Heart right ventricle (tissue), 16 donors: ENCODE measurements at regions not wholly inside any gene's neighbourhood (a gene's known extent, or its start where the extent isn't known, plus 50 kb on each side); places are given as distances from the start of the nearest gene placed in this dataset.

Experiments
- ATAC-seq, 8 donors: fragments of 200-7000 bp; cut with Tn5 transposase; one replicate each; pipeline ENCODE4 v1.9.1; 2020; ENCODE audit warnings: mild to moderate bottlenecking in 8 of 8, moderate library complexity in 8 of 8, moderate number of reproducible peaks in 1 of 8
- DNase-seq, 2 donors: peaks; one replicate each; pipeline ENCODE4 v3.0.0-alpha.2; 2020
- H3K27ac ChIP-seq, 10 donors: fragments of 200-600 bp; sonication (generic) in 2 of 10; one replicate each; pipeline versions ENCODE4 v1.5.0 to v1.8.0; 2020 to 2022; ENCODE audit warnings: mild to moderate bottlenecking in 3 of 10
- H3K27me3 ChIP-seq, 7 donors: fragments of 200-600 bp; one replicate each; pipeline ENCODE4 v1.8.0; 2021 to 2022; ENCODE audit warnings: mild to moderate bottlenecking in 2 of 7
- H3K36me3 ChIP-seq, 9 donors: fragments of 200-600 bp; sonication (generic) in 1 of 9; one replicate each; pipeline versions ENCODE4 v1.5.0 to v1.8.0; 2020 to 2022; ENCODE audit warnings: mild to moderate bottlenecking in 2 of 9
- H3K4me1 ChIP-seq, 9 donors: fragments of 200-600 bp; sonication (generic) in 1 of 9; one replicate each; pipeline versions ENCODE4 v1.5.0 to v1.8.0; 2020 to 2022; ENCODE audit warnings: mild to moderate bottlenecking in 4 of 9
- H3K4me3 ChIP-seq, 10 donors: fragments of 200-600 bp; sonication (generic) in 2 of 10; one replicate each; pipeline versions ENCODE4 v1.5.0 to v1.8.0; 2020 to 2022; ENCODE audit warnings: mild to moderate bottlenecking in 7 of 10, moderate library complexity in 2 of 10
- H3K9me3 ChIP-seq, 11 donors: fragments of 200-600 bp in 10 of 11; sonication (generic) in 2 of 11; one replicate each; pipeline versions ENCODE4 v1.5.0 to v1.8.0; 2013 to 2022; ENCODE audit warnings: mild to moderate bottlenecking in 2 of 11, control low read depth in 1 of 11, moderate library complexity in 1 of 11
- WGBS, 2 donors: extraction: QIAGEN DNeasy Blood & Tissue Kit; methylation state at CpG; one replicate each; pipeline ENCODE4 v1.1.7; 2013; ENCODE audit warnings: inconsistent platforms in 1 of 2; 5-methylcytosine and 5-hydroxymethylcytosine counted together
- intact Hi-C, 10 donors: fragments of 100-400 bp; cut with DNase I; formaldehyde crosslinking; loops; one replicate each; pipeline versions ENCODE4 v1.11.1 to v1.14.2; 2022
- TF ChIP-seq, protein P1 (sequence below), 9 donors: fragments of 200-600 bp; sonication (generic) in 2 of 9; IDR thresholded peaks; one replicate each; pipeline versions ENCODE4 v1.5.0 to v1.8.0; 2021 to 2022; ENCODE audit warnings: antibody characterized with exemption in 9 of 9, mild to moderate bottlenecking in 5 of 9, moderate library complexity in 1 of 9
- donor health status: Arrhythmogenic right ventricular cardiomyopathy.
- donor health status: ischemic (EF 13 %, LVEDD 7.1; RV severe dilation, severe dysfunction).
- donor health status: healthy with polysubstance abuse.
- donor health status: DM: no; HTN: yes; CAD: no.
- donor health status: DM: no; HTN: no; CAD: no.
- donor health status: ischemic (EF 25% LVEDD 6.9; RV normal size, moderate dysfunction).
- donor health status: ischemic (EF 25% LVEDD 5.7; RV mildly dilated, moderate dysfunction).
- donor health status: healthy.
- donor health status: DM: yes; HTN: yes; CAD: no.
- donor health status: Ischemic cardiomyopathy.
- donor health status: ischemic (EF 35%, LVEDD 5.7; RV mildly dilated, moderate dysfunction).
- donor health status: nonischemic (EF 11% LVEDD 7.7; RV severe dilation, severe dysfunction).
- donor health status: DM: yes; HTN: yes; CAD: no.
- donor health status: PGD.
- donor health status: ischemic (EF 29% LVEDD 5.4; RV normal size, mild dysfunction).
- donor health status: nonischemic (EF 23%, LVEDD 6.1; RV moderate dilation, normal function).

DNA sequence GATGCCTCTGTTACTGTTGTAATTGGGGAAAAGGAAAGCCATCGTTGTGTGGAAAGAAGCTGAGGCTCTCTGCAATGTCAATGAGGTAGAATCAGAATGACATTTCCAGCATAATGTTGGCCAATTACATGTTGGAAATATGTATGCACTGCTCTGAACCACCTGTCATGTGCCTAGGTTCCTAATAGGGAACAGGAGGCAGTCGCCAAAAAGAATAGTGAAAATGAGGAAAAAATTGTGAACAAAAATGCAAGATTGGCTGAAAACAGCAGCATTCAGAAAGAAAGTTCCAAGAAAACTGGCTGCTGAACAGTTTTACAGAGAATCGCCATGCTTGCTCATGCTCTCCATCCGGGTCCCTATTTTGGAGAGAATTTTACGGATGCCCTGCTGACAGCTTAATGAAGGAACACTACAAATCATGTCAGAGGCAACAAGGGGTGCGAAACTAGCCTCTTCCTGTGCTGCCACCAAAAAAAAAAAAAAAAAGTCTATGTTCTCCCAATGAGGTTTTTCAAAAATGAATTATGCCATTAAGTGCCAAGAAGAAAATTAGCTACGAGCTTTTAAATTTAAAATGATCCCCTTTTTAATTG, 305.9 kb upstream of the ARRDC4 start:
- no peak for DNase-seq
- TF ChIP-seq, protein P1, sequence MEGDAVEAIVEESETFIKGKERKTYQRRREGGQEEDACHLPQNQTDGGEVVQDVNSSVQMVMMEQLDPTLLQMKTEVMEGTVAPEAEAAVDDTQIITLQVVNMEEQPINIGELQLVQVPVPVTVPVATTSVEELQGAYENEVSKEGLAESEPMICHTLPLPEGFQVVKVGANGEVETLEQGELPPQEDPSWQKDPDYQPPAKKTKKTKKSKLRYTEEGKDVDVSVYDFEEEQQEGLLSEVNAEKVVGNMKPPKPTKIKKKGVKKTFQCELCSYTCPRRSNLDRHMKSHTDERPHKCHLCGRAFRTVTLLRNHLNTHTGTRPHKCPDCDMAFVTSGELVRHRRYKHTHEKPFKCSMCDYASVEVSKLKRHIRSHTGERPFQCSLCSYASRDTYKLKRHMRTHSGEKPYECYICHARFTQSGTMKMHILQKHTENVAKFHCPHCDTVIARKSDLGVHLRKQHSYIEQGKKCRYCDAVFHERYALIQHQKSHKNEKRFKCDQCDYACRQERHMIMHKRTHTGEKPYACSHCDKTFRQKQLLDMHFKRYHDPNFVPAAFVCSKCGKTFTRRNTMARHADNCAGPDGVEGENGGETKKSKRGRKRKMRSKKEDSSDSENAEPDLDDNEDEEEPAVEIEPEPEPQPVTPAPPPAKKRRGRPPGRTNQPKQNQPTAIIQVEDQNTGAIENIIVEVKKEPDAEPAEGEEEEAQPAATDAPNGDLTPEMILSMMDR (IDR thresholded peaks at IDR 0.05) = no peak
- intact Hi-C loops = no loop called here
- H3K27me3 ChIP-seq = peaks cover 0 to 29% (median 9%) of the 10 kb centered on the region in 7 donors
- H3K9me3 ChIP-seq = no peaks in the 10 kb centered on the region
- peaks cover 0 to 8% (median 0%) of the 10 kb centered on the region in 9 donors for H3K4me1 ChIP-seq
- H3K4me3 ChIP-seq = no peak overlapping the region
- 35 to 37% methylated on average over 7 of the region's 7 CpGs for WGBS, 2 donors
- ATAC-seq = no peak
- no peak overlapping the region for H3K27ac ChIP-seq
- H3K36me3 ChIP-seq = no peaks in the 10 kb centered on the region

DNA sequence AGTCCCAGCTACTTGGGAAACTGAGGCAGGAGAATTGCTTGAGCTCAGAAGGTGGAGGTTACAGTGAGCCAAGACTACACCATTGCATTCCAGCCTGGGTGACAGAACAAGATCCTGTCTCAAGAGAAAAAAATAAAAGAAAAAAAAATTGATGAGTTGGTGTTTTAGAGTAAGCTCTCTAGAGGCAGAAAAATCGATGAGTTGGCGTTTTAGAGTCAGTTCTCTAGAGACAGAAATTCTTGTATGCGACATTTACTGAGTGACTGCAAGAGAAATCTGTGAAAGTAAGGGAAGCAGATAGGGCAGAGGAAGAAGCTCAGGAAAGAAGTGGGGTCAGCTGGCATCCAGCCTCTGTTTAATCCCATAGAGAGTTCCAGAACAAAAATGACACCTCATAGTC, 298.7 kb upstream of the ARRDC4 start:
- H3K4me1 ChIP-seq = no peaks in the 10 kb centered on the region
- intact Hi-C loops = no loop called here
- TF ChIP-seq, protein P1 (IDR thresholded peaks at IDR 0.05) = no peak
- WGBS, 2 donors = 74 to 80% methylated on average over 3 of the region's 3 CpGs
- ATAC-seq (no peak), DNase-seq (no peak)
- H3K27ac ChIP-seq = no peak overlapping the region
- peaks cover 0 to 20% (median 0%) of the 10 kb centered on the region in 11 donors for H3K9me3 ChIP-seq
- H3K36me3 ChIP-seq = no peaks in the 10 kb centered on the region
- H3K27me3 ChIP-seq = peaks cover 0 to under 1% (median 0%) of the 10 kb centered on the region in 7 donors
- H3K4me3 ChIP-seq = no peak overlapping the region

DNA sequence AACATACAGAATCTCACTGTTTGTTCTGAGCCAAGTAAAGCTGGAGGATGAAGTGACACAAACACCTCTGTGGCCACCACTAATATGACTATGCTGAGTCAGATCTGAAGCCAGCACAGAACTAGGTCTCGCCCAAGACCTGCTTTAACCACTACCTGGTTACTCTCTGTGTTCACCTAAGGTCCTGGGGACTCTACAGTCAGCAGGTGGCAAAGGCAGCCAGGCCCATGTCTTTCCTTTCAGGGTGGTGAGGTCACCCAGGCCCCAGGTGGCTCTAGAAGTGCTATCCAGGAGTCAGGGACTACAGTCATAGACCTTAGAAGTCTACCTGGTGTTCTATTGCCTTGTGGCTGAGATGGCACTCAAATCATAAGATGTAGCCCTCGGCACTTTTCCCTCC, 287.9 kb upstream of the ARRDC4 start:
- Histone ChIP-seq H3K36me3 (no peaks in the 10 kb centered on the region), H3K4me1 (no peaks in the 10 kb centered on the region), H3K27me3 (no peaks in the 10 kb centered on the region), H3K9me3 (peaks cover 0 to 14% (median 0%) of the 10 kb centered on the region in 11 donors), H3K4me3 (no peak overlapping the region), H3K27ac (no peak overlapping the region)
- DNase-seq = no peak
- 70 to 82% methylated on average over 2 of the region's 2 CpGs for WGBS, 2 donors
- TF ChIP-seq, protein P1 (IDR thresholded peaks at IDR 0.05) = no peak
- intact Hi-C loops = no loop called here
- ATAC-seq = no peak

DNA sequence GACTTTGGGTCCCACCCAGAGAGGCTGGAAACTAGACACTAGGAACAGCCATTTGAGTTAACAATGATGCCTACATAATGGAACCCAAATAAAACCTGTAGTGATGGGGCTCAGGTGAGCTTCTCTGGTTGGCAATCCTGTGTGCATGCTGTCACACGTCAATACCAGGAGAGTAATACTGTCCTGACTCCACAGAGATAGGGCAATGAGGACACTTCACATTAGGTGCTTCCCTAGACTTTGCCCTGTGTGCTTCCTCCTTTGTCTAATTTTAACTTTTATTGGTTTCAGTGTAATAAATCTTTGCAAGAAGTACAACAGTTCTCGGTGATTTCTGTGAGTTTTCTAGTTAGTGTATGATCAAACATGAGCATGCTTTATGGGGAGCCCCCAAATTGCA, 281.8 kb upstream of the ARRDC4 start:
- Histone ChIP-seq H3K4me3 (no peak overlapping the region), H3K27ac (no peak overlapping the region), H3K27me3 (no peaks in the 10 kb centered on the region), H3K4me1 (no peaks in the 10 kb centered on the region), H3K9me3 (peaks cover 0 to 8% (median 0%) of the 10 kb centered on the region in 11 donors), H3K36me3 (no peaks in the 10 kb centered on the region)
- DNase-seq = no peak
- TF ChIP-seq, protein P1 (IDR thresholded peaks at IDR 0.05) = no peak
- WGBS, 2 donors = 65 to 66% methylated on average over 2 of the region's 2 CpGs
- intact Hi-C loops = no loop called here
- no peak for ATAC-seq
